Fibroblast of skin of back (primary cell): ENCODE measurements at regions not wholly inside any gene's neighbourhood (a gene's known extent, or its start where the extent isn't known, plus 50 kb on each side); places are given as distances from the start of the nearest gene placed in this dataset.
"Not testable (repeated sequence)": the region's sequence is repeated elsewhere in the genome, so short reads cannot be mapped to it uniquely, and the experiment has no call there.

Experiments
- DNase-seq: peaks from one replicate; pipeline ENCODE4 v3.0.0-alpha.2; 2013

- DNase-seq = peak; percentile 62
Observed at GRCh38 chr12:65656156-65656882, 168.0 kb upstream of the HMGA2 start.

DNA sequence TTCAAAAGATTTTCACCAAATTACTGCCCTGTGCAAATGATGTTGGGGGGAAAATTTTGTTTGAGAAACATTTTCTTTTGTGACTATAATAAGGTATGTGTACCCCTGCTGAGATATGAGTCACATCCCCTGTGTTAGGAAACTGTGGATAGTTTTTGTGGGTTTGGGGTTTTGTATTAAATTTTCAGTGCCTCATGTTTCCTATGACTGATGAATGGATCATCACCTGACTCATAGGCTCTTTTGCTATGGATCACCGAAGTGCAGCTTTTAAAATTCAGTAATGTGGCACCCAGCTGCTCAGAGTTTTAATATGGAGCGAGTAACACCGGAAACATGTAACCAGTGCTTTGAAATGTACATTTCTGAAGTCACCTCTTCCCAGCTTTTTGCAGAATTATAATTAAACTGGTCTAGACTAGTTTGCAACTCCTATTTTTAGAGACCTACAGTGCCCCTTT is 167.4 kb upstream of the HMGA2 start:
- DNase-seq = peak; percentile 99

DNA sequence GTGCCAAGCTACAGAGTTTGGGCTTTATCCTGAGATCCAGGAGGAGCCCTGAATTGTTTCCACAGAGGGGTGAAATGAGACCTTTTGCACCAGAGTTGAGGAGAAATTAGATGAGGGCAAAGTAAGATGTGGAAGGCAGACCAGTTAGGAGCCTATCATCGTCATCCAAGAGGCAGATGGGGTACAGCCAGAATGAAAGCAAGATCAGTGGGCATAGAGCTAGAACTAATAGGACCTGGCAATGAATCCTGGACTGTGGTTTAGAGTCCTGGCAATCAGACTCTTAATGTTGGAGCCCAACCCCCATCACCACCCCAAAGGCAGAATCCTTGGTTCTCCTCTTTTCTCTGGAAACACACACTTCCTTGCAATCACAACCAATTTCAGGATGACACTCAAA is 166.6 kb upstream of the HMGA2 start:
- no peak for DNase-seq

DNA sequence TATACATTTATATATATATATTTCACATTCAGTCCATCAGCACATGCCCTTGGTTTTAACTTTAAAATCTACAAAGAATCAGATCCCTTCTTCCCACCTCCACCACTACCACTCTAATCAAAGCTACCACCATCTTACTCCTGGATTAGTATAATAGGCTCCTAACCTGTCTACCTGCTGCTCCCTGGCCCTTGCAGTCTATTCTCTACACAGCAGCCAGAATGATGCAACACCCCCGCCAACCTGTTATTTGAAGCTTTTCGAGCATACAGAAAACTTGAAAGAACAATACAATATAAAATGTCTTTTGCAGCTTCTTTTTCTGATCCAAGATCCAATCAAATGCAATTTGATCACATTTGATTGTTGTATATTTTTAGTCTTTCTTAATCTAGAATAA is 165.9 kb upstream of the HMGA2 start:
- no peak for DNase-seq

- peak; percentile 25 for DNase-seq
Observed at GRCh38 chr12:65659681-65660080, 164.6 kb upstream of the HMGA2 start.

DNA sequence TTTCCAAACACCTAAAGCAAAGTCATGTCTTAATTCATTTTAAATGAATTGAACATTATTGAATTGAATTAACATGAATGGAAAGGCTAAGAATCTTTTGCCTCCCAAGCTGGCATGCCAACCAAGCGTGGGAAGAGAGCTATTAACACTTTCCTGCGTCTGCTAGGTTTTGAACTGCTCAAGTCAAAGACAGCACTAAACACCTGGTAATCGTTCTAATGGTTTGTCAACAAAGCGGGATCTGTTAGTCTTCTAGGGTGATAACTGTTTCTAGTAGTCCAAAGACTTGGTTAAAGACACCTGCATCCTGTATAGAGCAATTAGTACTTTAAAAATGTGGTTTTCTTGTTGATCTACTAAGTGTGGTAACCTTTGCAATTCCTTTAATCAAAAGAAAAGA is 164.2 kb upstream of the HMGA2 start:
- no peak for DNase-seq

GRCh38 chr12:65660836-65661235 is 163.4 kb upstream of the HMGA2 start:
- DNase-seq = no peak

DNA sequence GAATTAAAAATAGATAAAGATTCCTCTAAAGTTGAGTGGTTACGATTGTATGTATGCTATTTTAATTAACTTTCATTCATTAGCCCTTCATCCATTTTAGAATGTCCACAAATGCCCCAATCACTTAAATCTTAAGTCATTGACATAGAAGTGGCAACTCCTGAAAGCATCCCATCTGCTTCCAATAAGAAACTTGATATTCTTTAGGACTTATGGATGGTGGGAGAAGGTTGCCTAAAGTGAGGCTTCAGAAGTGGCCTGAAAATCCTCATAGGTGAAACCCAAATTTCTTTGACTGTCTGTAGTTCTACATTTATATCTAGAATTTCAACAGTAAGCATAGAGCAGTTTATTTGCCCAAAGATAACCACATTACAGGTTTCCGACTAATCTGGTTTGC is 161.7 kb upstream of the HMGA2 start:
- no peak for DNase-seq

DNA sequence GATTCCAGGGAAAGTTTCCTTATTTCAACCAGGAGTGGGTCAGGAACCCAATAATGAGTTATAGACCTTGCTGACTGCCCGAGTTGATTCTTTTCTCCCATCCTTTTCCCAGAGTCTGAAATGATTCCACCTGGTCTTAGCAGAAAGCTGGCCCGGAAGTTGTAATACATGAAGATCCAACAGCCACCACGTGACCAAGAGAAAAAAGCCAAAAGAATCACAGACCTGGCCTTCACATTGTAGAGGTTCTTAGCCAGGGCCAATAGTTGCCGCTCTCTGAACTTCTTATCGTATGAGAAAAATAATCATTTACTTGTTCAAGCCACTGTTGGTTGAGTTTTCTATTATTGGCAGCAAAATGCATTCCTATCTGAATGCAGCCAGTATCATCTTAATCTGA is 161.2 kb upstream of the HMGA2 start:
- no peak for DNase-seq

GRCh38 chr12:65663648-65664047 is 160.6 kb upstream of the HMGA2 start:
- peak; percentile 50 for DNase-seq

- DNase-seq = no peak
Observed at GRCh38 chr12:65664715-65665250, 159.5 kb upstream of the HMGA2 start.

DNA sequence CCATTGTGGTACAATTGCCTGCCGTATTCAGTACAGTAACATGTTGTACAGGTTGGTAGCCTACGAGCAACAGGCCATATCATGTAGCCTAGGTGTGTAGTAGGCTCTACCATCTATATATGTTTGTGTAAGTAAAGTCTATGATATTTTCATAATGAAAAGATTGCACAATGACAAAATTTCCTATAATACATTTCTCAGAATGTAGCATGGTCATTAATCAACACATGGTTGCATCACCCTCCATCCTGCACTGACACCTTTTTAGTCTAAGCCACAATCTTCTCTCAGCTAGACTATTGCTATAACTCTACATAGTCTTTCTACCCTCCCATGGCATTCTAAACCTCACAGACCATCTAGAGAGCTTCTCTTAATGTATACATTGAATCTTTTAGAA is 158.5 kb upstream of the HMGA2 start:
- DNase-seq = no peak

- DNase-seq = peak; percentile 61
Observed at GRCh38 chr12:65666876-65667275, 157.4 kb upstream of the HMGA2 start.

- no peak for DNase-seq
Observed at GRCh38 chr12:65667932-65668331, 156.4 kb upstream of the HMGA2 start.

DNA sequence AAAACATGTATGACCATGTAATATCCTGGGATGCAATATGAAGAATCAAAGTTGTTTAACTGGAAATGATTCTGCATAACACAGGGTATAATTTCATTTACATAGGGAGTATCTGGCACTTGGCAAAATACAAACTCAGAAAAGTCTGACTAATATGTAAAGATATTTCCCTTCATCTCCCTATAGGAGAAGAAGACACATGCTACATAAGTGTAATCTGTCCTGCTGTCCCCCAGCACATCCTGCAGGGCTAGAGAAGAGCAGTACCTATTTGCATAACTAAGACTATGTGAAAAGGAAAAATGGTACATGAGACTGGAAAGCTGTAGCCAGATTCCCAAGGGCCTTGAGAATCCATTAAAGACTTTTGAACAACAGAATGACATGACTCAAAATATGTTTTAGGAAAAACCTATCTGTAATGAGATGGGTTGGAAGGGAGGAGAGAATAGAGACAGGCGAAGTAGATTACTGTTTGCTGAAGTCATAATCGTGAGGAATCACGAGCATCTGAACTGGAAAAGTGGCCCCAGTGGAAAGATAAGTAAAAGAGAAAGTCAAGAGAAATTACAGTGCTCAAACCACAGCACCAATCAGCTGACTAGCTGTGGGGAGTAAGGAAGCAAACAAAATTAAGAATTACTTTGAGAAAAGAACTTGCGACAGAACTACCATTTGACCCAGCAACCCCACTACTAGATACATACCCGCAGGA is 155.1 kb upstream of the HMGA2 start:
- peak; percentile 87 for DNase-seq

- DNase-seq = peak; percentile 33
Observed at GRCh38 chr12:65670775-65671174, 153.5 kb upstream of the HMGA2 start.

DNA sequence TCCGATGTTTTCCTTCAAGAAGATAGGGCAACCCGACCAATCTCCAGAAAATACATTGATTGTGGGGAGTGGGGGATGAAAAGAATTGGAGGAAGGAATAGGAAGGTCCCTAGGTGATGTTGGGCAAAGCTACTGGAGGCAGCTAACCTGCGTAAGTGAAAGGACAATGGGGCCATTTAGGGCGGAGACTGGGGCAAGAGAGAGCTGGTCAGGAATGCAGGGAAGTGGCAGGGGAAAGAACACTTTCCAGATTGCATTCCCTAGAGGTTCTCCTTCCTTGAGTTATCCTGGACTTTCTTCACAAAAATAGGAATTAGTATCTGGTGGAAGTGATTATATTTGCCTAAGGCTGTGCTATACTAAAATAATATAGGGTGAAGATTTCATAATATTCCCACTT is 151.8 kb upstream of the HMGA2 start:
- DNase-seq = no peak

DNA sequence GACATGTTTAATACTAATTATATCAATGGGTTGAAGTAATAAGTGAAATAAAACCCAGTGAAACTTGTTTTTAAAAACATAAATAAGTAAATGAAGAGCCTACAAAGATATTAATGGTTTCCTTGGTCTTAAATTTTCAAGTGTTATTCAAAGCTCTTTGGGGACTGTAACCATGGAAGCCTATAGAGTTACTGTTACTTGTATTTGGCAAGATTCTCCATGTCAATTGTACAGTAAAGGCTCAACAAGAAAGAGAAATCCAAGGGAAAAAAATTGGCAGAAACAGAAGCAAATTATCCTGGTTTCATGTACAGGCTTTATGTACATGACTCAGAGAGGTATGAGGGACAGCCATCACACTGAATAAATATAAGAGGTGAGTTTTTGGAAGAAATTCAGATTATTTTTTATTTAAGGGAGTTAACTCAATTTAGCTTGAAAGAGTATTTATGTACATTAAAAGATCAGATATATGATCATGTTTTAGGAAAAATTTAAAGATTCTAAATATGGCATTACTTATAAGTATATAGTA is 151.1 kb upstream of the HMGA2 start:
- peak; percentile 13 for DNase-seq

DNA sequence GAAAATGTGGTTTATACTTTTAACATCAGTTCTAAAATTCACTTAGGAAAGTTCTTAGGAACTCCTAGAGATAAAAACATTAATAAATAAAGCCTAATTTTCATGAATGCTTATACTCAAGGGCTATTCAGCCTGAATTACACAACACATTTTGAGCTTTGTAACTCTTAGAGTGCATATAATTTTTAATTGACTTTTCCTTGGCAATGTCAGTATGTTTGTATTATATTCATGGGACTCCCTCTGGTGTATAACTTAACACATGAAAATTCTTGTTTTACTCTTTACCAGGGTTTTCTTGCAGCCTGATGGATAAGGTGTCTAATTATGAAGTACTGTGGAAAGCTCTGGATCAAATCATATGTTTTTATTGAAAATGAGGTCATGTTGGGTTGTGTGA is 150.6 kb upstream of the HMGA2 start:
- DNase-seq = peak; percentile 32

DNA sequence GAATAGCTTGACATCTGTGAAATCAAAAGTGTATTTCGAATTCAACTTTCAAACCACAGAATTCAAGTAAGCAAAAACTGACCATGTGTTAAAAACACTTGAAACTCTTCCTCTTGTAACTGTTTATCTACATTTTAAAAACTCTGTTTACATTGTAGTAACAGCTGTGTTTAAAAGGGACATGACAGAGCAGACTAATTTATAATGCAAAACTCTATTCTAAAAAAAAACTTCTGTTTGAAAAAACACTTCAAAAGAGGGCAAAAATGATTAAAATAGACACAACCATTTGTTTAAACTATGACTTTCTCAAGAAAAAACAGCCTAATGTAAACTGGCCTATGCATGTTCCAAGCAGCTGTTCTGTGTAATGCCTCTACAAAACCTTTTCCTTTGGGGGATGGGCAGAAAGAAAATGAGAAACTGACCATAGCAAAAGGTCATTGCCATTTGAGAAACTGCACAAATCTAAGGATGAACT is 149.1 kb upstream of the HMGA2 start:
- DNase-seq = no peak

DNA sequence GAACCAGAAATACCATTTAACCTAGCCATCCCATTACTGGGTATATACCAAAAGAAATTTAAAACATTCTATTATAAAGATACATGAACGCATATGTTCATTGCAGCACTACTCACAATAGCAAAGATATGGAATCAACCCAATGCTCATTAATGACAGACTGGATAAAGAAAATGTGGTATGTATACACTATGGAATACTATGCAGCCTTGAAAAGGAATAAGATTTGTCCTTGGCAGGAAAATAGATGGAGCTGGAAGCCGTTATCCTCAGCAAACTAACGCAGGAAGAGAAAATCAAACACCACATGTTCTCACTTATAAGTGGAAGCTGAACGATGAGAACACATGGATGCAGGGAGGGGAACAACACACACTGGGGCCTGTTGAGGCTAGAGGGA is 146.1 kb upstream of the HMGA2 start:
- DNase-seq = not testable (repeated sequence)

DNA sequence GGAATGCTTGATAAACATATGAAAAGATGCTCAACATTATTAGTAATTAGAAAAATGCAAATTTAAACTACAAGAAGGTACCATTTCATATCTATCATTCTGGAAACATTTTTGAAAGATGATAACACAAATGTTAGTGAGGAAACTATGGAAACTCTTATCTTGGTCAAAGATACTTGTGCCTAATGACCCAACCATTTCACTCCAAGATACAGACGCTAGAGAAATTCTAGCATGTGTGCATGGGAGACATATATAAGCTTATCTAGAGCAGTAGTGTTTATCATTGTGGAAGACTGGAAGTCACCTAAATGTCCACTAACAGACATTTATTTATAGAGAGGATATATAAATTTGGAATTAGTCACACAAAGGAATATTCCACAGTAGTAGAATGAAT is 143.1 kb upstream of the HMGA2 start:
- DNase-seq = peak; percentile 32

GRCh38 chr12:65682112-65682511 is 142.2 kb upstream of the HMGA2 start:
- DNase-seq = no peak

DNA sequence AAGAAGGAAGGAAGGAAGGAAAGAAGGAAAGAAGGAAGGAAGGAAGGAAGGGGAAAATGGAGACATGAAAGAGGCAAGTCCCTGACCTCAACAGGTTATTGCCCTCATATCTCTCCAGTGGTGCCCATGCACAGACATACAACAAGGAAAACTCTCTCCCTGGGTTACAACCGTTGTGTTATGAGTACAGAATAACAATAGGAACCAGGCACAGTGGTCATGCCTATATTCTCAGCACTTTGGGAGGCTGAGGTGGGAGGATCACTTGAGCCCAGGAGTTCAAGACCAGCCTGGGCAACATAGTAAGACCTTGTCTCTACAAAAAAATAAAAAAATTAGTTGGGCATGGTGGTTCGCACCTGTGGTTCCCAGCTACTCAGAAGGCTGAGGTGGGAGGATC is 139.4 kb upstream of the HMGA2 start:
- DNase-seq = no peak
